Islet of Langerhans (tissue), 1 donor: ENCODE measurements at regions not wholly inside any gene's neighbourhood (a gene's known extent, or its start where the extent isn't known, plus 50 kb on each side); places are given as distances from the start of the nearest gene placed in this dataset.
"Not testable (repeated sequence)": the region's sequence is repeated elsewhere in the genome, so short reads cannot be mapped to it uniquely, and the experiment has no call there.

Experiments used
- FAIRE-seq: peaks from one replicate; lab custom pipeline; 2011; peaks lifted over from hg19 to GRCh38; lab: Jason Lieb, UNC

- no peak for FAIRE-seq
These were observed 104.7 kb upstream of the IRX2 start for GRCh38 chr5:2856206-2856605.

- no peak for FAIRE-seq
These were observed 101.0 kb upstream of the IRX2 start for GRCh38 chr5:2852446-2852845.

- FAIRE-seq, result no peak
These were observed 100.4 kb upstream of the IRX2 start for GRCh38 chr5:2851895-2852294.

GRCh38 chr5:2849429-2849828, 98.0 kb upstream of the IRX2 start:
- FAIRE-seq, result no peak

GRCh38 chr5:2848619-2849018, 97.1 kb upstream of the IRX2 start:
- no peak for FAIRE-seq

GRCh38 chr5:2847608-2848007, 96.1 kb upstream of the IRX2 start:
- no peak for FAIRE-seq

- FAIRE-seq, result no peak
These were observed 89.7 kb upstream of the IRX2 start for GRCh38 chr5:2841208-2841607.

- no peak for FAIRE-seq
These were observed 89.0 kb upstream of the IRX2 start for GRCh38 chr5:2840372-2840915.

- no peak for FAIRE-seq
These were observed 84.7 kb upstream of the IRX2 start for GRCh38 chr5:2836133-2836532.

GRCh38 chr5:2833556-2833955, 82.1 kb upstream of the IRX2 start:
- no peak for FAIRE-seq

GRCh38 chr5:2832394-2832793, 80.9 kb upstream of the IRX2 start:
- no peak for FAIRE-seq

- no peak for FAIRE-seq
These were observed 77.8 kb upstream of the IRX2 start for GRCh38 chr5:2829239-2829638.

GRCh38 chr5:2818936-2819335, 67.5 kb upstream of the IRX2 start:
- no peak for FAIRE-seq

- no peak for FAIRE-seq
These were observed 65.6 kb upstream of the IRX2 start for GRCh38 chr5:2817031-2817603.

- FAIRE-seq, result no peak
These were observed 62.2 kb upstream of the IRX2 start for GRCh38 chr5:2813678-2814077.

- FAIRE-seq, result no peak
These were observed 59.2 kb upstream of the IRX2 start for GRCh38 chr5:2810644-2811043.

- not testable (repeated sequence) for FAIRE-seq
These were observed 55.8 kb upstream of the IRX2 start for GRCh38 chr5:2807244-2807643.

GRCh38 chr5:2806176-2806575, 54.7 kb upstream of the IRX2 start:
- no peak for FAIRE-seq

GRCh38 chr5:2805080-2805479, 53.6 kb upstream of the IRX2 start:
- no peak for FAIRE-seq

GRCh38 chr5:2803751-2804150, 52.3 kb upstream of the IRX2 start:
- FAIRE-seq, result no peak

GRCh38 chr5:2802693-2803365, 51.4 kb upstream of the IRX2 start:
- no peak for FAIRE-seq

GRCh38 chr5:2801577-2802525, 50.4 kb upstream of the IRX2 start:
- FAIRE-seq, result no peak
